ENCODE measurements at regions not wholly inside any gene's neighbourhood (a gene's known extent, or its start where the extent isn't known, plus 50 kb on each side); places are given as distances from the start of the nearest gene placed in this dataset.

GRCh38 chr2:122993592-122993991, 1031.5 kb upstream of the CNTNAP5 start:
- no peak for TF ChIP-seq TAF1 (IDR thresholded peaks at IDR 0.05; ENCODE audit: borderline replicate concordance, insufficient read depth, low read length)
- no peak for TF ChIP-seq POLR2AphosphoS5 (IDR thresholded peaks at IDR 0.05; ENCODE audit: low read depth, low read length)
- no peak for TF ChIP-seq SIN3A (IDR thresholded peaks at IDR 0.05; ENCODE audit: borderline replicate concordance, insufficient read depth, low read length)
- no peak for TF ChIP-seq FOXP2 (optimal IDR thresholded peaks at IDR 0.05; ENCODE audit: borderline replicate concordance, extremely low read depth, extremely low read length, insufficient read depth)
- TF ChIP-seq, protein P1, sequence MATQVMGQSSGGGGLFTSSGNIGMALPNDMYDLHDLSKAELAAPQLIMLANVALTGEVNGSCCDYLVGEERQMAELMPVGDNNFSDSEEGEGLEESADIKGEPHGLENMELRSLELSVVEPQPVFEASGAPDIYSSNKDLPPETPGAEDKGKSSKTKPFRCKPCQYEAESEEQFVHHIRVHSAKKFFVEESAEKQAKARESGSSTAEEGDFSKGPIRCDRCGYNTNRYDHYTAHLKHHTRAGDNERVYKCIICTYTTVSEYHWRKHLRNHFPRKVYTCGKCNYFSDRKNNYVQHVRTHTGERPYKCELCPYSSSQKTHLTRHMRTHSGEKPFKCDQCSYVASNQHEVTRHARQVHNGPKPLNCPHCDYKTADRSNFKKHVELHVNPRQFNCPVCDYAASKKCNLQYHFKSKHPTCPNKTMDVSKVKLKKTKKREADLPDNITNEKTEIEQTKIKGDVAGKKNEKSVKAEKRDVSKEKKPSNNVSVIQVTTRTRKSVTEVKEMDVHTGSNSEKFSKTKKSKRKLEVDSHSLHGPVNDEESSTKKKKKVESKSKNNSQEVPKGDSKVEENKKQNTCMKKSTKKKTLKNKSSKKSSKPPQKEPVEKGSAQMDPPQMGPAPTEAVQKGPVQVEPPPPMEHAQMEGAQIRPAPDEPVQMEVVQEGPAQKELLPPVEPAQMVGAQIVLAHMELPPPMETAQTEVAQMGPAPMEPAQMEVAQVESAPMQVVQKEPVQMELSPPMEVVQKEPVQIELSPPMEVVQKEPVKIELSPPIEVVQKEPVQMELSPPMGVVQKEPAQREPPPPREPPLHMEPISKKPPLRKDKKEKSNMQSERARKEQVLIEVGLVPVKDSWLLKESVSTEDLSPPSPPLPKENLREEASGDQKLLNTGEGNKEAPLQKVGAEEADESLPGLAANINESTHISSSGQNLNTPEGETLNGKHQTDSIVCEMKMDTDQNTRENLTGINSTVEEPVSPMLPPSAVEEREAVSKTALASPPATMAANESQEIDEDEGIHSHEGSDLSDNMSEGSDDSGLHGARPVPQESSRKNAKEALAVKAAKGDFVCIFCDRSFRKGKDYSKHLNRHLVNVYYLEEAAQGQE (IDR thresholded peaks at IDR 0.05; ENCODE audit: insufficient read depth in 1 of 2, low read depth in 2 of 2, low read length in 2 of 2) = no peak

GRCh38 chr2:122999258-122999657, 1025.8 kb upstream of the CNTNAP5 start:
- TF ChIP-seq SIN3A (IDR thresholded peaks at IDR 0.05; ENCODE audit: borderline replicate concordance, insufficient read depth, low read length) (no peak), TAF1 (IDR thresholded peaks at IDR 0.05; ENCODE audit: borderline replicate concordance, insufficient read depth, low read length) (no peak), FOXP2 (optimal IDR thresholded peaks at IDR 0.05; ENCODE audit: borderline replicate concordance, extremely low read depth, extremely low read length, insufficient read depth) (no peak), POLR2AphosphoS5 (IDR thresholded peaks at IDR 0.05; ENCODE audit: low read depth, low read length) (no peak)
- TF ChIP-seq, protein P1 (IDR thresholded peaks at IDR 0.05; ENCODE audit: insufficient read depth in 1 of 2, low read depth in 2 of 2, low read length in 2 of 2) = no peak

- TF ChIP-seq FOXP2 (optimal IDR thresholded peaks at IDR 0.05; ENCODE audit: borderline replicate concordance, extremely low read depth, extremely low read length, insufficient read depth) (no peak), POLR2AphosphoS5 (IDR thresholded peaks at IDR 0.05; ENCODE audit: low read depth, low read length) (no peak), SIN3A (IDR thresholded peaks at IDR 0.05; ENCODE audit: borderline replicate concordance, insufficient read depth, low read length) (no peak), TAF1 (IDR thresholded peaks at IDR 0.05; ENCODE audit: borderline replicate concordance, insufficient read depth, low read length) (no peak)
- TF ChIP-seq, protein P1 (IDR thresholded peaks at IDR 0.05; ENCODE audit: insufficient read depth in 1 of 2, low read depth in 2 of 2, low read length in 2 of 2) = no peak
Observed at GRCh38 chr2:122999821-123000220, 1025.3 kb upstream of the CNTNAP5 start.

- no peak for TF ChIP-seq SIN3A (IDR thresholded peaks at IDR 0.05; ENCODE audit: borderline replicate concordance, insufficient read depth, low read length)
- TF ChIP-seq, protein P1 (IDR thresholded peaks at IDR 0.05; ENCODE audit: insufficient read depth in 1 of 2, low read depth in 2 of 2, low read length in 2 of 2) = no peak
- no peak for TF ChIP-seq TAF1 (IDR thresholded peaks at IDR 0.05; ENCODE audit: borderline replicate concordance, insufficient read depth, low read length)
- no peak for TF ChIP-seq POLR2AphosphoS5 (IDR thresholded peaks at IDR 0.05; ENCODE audit: low read depth, low read length)
- TF ChIP-seq FOXP2 (optimal IDR thresholded peaks at IDR 0.05; ENCODE audit: borderline replicate concordance, extremely low read depth, extremely low read length, insufficient read depth) = no peak
Observed at GRCh38 chr2:123002660-123003248, 1022.3 kb upstream of the CNTNAP5 start.

Data from PFSK-1 (cell line).